Fibroblast of skin of left biceps (primary cell): ENCODE measurements at regions not wholly inside any gene's neighbourhood (a gene's known extent, or its start where the extent isn't known, plus 50 kb on each side); places are given as distances from the start of the nearest gene placed in this dataset.

Source experiments
- DNase-seq, 2 experiments: peaks; one replicate each; pipeline ENCODE4 v3.0.0-alpha.2; 2013; ENCODE audit warnings: low read depth in 2 of 2

- no peak for DNase-seq
Measured at GRCh38 chr18:27695503-27695902, 481.4 kb downstream of the CDH2 start.

- DNase-seq: no peak
Measured at GRCh38 chr18:27695052-27695451, 481.9 kb downstream of the CDH2 start.

GRCh38 chr18:27688581-27688980, 488.3 kb downstream of the CDH2 start:
- DNase-seq: no peak

- DNase-seq: no peak
Measured at GRCh38 chr18:27687351-27687979, 489.5 kb downstream of the CDH2 start.

- DNase-seq: no peak
Measured at GRCh38 chr18:27685807-27686412, 491.0 kb downstream of the CDH2 start.

- no peak for DNase-seq
Measured at GRCh38 chr18:27685091-27685490, 491.8 kb downstream of the CDH2 start.

GRCh38 chr18:27674411-27674810, 489.3 kb upstream of the CHST9 start:
- no peak for DNase-seq

GRCh38 chr18:27673861-27674260, 488.8 kb upstream of the CHST9 start:
- DNase-seq: no peak

- DNase-seq: peak; percentile 13 to 24
Measured at GRCh38 chr18:27668158-27668557, 483.1 kb upstream of the CHST9 start.

GRCh38 chr18:27667064-27667463, 482.0 kb upstream of the CHST9 start:
- DNase-seq: no peak

- DNase-seq: peak in 1 of 2 experiments; percentile 6
Measured at GRCh38 chr18:27666016-27666415, 480.9 kb upstream of the CHST9 start.

- DNase-seq: no peak
Measured at GRCh38 chr18:27665264-27665799, 480.2 kb upstream of the CHST9 start.

GRCh38 chr18:27662949-27663348, 477.8 kb upstream of the CHST9 start:
- DNase-seq: no peak

GRCh38 chr18:27662537-27662936, 477.4 kb upstream of the CHST9 start:
- no peak for DNase-seq

GRCh38 chr18:27661320-27662018, 476.4 kb upstream of the CHST9 start:
- no peak for DNase-seq

GRCh38 chr18:27656905-27657304, 471.8 kb upstream of the CHST9 start:
- DNase-seq: no peak

- no peak for DNase-seq
Measured at GRCh38 chr18:27656167-27656778, 471.2 kb upstream of the CHST9 start.

GRCh38 chr18:27653247-27653646, 468.1 kb upstream of the CHST9 start:
- DNase-seq: no peak

- DNase-seq: no peak
Measured at GRCh38 chr18:27652480-27653121, 467.5 kb upstream of the CHST9 start.

GRCh38 chr18:27649621-27650020, 464.5 kb upstream of the CHST9 start:
- DNase-seq: no peak

- no peak for DNase-seq
Measured at GRCh38 chr18:27645929-27646328, 460.8 kb upstream of the CHST9 start.

GRCh38 chr18:27636576-27637085, 451.5 kb upstream of the CHST9 start:
- DNase-seq: no peak
